ENCODE measurements at regions not wholly inside any gene's neighbourhood (a gene's known extent, or its start where the extent isn't known, plus 50 kb on each side); places are given as distances from the start of the nearest gene placed in this dataset.
"Not testable (repeated sequence)": the region's sequence is repeated elsewhere in the genome, so short reads cannot be mapped to it uniquely, and the experiment has no call there.

DNA sequence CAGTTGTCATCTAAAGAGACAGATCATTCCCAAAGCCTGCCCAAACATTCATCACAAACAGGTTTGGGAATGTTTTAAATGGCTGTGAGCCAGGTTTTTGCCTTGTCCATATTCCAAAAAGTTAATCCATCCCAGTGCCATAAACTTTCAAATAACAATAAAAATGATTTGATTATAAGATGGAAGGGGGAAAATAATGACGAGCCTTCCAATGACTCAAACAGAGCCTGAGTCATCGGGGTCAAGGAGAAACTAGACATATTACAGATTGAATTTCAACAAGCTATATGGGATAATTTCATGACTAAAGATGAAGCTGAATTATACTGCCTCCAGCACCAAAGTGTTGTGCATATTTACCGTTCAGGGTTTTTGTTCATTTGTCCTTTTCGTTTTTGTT is 195.8 kb upstream of the PKN2 start:
- DNase-seq, result no peak

DNA sequence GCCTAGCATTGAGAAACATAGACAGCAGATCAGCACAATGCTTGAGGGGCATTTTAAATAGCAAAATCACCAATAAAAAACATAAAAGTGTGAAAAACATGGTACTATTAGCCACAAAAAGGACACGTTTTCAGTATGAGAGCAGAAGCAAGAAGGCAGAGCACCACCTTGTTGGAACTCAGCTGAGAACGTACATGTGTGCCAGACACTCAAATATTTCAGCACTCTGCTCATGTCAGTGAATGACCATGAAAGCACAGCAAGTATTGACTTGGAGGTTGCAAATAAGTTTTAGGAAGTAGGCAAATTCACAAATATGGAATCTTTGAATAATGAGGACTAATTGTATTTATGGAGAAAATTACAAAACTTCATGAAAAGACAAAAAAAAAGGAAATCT is 193.4 kb upstream of the PKN2 start:
- DNase-seq, result no peak

DNA sequence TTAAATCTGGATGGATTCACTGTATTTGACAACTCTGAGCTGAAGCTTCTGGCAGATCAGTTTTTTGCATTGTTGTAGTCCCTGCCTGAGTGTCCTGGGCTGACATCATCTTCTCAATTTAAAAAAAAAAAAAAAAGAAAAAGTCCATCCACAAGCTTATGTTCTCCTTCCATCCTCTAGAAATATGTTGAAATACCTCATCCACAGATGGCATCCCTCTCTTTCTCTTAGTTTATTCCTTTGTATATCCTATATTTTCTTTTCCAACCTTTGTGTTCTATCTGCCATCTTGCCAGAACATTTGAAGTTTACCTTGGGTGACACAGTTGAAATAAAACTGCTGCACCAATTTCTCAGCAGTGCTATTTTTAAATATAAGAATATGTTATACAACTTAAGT is 184.4 kb upstream of the PKN2 start:
- DNase-seq, result no peak

DNA sequence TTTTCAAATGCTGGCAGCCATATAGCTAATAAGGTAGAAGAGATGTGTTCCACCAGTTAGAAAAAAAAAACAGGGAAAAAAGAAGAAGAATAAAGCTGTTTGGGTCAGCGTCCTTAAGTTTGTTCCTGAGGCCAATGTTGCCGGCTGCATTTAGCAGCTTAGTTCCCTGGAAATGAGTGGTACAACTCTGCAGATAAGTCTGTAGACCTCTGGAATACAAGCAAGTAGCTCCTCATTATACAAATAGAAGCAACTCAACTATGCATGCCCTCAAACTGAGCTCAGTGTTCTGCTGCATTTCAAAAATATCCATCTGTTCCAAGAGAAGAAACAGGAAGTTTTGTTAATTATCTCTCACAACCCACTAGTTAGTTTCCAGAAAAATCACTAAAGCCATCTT is 181.2 kb upstream of the PKN2 start:
- DNase-seq, result no peak

DNA sequence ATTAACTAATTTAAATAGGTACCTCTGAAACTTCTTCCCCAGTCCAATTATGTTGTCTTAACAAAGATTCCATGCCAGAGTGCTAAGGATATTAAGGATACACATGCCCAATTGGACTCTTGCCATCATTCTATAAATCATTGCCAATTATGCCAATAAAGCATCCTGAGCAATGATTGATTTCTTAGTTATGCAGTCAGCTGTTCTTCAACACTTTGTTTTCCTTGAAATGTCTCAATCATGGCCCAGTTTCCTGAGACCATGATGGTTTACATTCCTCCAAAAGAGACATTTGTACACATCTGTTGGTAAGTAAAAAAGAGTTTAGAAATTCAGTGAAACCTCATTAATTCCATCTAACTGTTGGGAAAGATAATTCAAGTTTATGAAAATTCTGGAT is 180.4 kb upstream of the PKN2 start:
- no peak for DNase-seq

DNA sequence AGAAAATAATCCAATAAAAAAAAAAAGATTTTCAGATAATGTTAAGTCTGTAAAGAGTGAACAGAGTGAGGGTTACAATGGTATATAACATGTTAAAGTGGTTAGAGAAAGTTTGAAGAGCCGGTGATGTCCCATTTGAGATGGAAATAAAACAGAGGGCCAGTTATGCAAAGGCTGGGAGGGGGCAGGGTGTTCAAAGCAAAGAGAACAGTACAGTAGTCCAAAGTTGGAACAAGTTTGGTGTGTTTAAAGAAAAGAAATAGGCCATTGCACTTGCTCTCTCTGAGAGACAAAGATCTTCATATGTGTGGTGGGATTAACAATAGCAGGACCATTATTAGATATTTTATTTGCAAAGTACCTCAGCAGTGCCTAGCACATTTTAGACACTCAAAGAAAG is 179.5 kb upstream of the PKN2 start:
- DNase-seq, result no peak

DNA sequence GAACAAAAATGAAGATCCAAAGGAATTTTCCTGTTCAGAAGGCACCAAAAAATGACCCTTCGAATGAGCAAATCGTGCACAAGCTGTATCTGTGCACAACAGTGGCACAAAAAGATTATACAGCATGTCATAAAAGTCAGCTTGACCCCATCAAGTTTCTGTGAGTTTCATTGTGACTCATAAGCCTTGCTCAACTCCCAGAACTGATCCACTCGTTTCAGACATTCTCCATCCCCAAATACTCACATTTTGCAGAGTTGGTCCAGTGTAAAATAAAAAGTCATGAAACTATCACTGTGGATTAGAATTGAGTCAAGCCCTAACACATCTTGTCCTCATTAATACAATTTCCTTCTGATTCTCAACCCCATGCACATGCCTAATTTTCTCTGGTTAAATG is 174.7 kb upstream of the PKN2 start:
- no peak for DNase-seq

DNA sequence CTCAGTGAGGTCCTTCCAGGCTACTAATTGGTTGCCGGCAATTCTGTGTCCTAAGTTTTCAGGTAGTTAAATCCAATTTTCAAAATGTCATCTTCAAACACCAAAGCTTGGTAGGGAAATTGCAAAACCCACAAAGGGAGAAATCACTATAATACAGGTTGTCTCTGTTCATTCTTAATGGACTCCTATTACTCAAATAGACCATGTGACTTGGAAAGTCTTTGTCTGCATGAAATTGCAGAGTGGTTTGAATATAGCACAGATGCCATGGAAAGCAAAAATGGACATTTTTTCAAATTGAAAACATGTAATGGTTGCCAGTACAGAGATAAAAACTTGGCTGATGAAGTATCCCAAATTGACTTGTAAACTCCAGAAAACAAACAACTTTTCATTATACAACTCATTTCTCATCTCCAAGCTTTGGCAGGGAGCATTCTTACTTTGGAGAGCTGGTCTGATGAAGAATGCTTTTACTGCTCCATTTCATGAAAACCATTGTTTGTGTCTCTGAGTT is 169.5 kb upstream of the PKN2 start:
- no peak for DNase-seq

DNA sequence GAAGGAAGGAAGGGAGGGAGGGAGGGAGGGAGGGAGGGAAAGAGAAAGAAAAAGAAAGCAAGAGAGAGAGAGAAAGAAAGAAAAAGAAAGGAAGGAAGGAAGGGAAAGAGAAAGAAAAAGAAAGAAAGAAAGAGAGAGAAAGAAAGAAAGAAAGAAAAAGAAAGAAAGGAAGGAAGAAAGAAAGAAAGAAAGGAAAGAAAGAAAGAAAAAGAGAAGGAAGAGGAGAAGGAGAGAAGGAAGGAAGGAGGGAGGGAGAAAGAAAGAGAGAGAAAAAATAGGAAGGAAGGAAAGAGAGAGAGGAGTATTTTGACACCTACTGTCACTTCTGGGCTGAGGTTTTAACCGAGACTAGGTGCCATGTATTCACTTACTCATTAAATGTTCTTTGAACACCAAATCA is 166.6 kb upstream of the PKN2 start:
- DNase-seq, result not testable (repeated sequence)

DNA sequence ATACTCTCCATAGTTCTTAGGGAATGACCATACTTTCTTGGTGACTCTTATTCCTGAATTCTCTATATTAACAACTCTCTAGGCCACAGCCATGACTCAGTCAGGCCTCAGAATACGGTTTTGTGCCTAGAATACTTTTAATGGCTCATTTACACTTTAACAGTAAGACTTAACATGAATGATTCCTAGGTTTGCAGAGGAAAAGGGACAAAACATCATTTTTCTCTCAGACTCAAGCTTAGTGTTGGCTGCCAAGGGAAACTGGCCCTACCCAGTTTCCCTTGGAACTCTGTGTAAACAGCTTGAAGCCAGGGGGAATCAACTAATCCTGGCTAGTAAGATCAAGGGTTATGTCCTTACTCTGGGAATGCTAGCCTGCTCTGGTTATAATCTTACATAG is 164.9 kb upstream of the PKN2 start:
- DNase-seq, result no peak

DNA sequence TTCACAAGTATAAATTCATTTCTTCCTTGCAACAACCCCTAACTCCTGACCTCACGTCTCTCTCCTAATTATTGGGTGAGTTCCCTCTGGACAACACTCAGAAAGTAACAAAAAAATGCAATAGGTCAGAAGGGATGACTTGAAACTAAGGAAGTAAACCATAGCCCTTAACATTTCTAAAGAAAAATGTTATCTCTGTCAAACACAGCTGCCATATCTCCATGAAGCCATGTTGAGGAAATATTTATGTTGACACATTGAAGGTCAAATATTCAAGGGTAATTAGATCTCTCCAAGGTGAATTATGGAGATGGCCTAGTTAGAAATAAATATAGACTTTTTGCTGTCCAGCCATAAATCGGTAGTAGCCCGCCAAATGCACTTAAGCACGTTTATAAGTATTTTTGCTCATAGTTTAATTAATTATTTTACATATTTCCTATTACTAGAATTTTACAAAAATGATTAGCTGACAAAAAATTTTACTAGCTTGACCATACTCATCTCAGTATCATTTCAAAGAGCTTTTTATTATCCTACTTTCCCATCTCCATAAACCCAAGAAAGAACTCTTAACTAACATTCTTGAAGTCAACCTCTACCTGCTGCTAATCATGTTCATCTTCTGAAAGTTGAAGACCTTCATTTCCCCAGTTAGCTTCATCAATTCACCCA is 160.1 kb upstream of the PKN2 start:
- DNase-seq, result no peak

DNA sequence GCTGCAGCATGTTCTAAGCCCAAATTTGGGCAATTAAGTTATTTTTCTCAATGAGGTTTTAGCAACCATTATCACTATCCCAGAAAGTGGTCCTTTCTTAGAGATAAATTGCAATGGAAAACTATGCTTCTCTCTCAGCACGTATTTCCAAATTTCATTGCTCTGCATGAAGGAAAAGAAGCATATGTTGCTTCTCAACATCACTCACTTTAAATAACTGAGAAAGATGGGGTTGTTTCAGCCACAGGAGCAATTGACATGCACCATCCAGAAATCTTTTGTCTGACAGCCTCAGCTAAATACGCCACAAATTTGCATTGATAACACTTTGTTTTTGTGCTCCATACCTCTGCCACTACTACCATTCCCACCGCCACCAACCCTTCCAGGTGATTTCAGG is 157.6 kb upstream of the PKN2 start:
- DNase-seq, result no peak

DNA sequence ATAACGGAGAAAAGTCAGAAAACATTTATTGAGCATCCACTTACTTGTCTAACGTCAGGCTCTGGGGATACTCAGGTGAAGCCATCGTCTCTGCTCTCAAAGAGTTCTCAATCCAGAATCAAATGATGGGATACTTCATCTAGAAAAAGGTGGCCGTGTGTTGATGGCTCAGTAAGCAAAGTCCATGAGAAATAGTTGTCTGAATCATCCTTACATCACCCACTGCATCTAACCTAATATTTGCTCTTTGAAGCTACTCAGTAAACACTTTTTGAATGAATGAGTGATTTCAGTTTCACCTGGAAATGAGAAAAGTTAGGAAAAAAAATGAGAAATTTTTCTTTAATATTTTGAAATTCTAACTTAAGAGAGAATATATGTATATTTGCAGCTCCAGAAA is 155.3 kb upstream of the PKN2 start:
- no peak for DNase-seq

DNA sequence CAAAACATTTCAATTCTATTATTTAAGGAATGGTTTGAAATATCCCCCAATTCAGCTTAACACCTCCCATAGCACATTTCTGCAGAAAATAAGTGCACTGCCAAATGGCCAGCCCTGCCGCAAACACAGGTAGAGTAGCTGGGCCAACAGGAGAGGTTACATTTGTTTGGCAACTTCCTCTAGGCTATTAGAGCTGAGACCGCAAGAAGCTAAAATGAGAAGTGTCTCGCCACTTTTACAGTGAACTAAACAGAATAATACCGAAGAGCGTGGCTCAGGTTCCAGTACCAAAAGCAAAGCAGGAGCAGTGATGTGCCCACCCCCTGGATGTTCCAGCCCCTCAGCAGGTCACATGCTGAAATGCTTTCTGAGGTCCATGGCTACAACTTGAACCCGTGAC is 154.5 kb upstream of the PKN2 start:
- no peak for DNase-seq

DNA sequence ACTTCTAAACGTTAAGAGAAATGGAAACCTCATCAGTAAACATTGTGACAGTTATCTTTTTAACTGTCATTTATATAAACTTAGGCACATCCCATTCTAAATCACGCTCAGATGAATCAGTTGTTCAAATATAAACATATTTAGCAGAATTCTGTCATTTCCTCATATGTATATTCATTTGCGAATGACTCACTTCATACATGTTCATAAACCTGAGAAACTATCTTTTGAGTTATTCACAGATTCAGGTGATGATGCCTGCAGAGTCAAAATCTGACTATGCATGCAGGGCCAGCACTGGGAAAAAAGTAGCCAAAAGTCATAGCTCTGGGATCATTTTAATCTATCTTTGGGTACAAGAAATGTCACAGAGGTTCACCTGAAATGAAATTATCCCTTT is 153.8 kb upstream of the PKN2 start:
- no peak for DNase-seq

DNA sequence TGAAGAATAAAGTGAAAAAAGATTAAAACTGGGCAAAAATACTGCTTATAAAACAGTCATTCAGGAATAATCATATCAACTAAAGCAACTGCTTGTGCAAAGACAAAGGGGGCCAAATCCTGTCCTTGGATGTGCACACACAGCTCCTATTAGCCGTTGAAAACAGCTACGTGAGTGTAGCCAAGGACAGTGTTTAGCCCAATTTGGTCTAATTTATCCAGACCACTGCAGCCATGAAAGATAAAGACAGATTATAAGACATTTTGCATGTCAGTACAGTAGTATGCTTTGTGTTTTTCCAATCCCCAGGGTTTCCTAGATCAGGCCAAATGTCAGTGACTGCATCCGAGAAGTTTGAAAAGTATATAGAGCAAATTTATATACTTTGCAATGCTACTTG is 146.3 kb upstream of the PKN2 start:
- DNase-seq, result no peak

DNA sequence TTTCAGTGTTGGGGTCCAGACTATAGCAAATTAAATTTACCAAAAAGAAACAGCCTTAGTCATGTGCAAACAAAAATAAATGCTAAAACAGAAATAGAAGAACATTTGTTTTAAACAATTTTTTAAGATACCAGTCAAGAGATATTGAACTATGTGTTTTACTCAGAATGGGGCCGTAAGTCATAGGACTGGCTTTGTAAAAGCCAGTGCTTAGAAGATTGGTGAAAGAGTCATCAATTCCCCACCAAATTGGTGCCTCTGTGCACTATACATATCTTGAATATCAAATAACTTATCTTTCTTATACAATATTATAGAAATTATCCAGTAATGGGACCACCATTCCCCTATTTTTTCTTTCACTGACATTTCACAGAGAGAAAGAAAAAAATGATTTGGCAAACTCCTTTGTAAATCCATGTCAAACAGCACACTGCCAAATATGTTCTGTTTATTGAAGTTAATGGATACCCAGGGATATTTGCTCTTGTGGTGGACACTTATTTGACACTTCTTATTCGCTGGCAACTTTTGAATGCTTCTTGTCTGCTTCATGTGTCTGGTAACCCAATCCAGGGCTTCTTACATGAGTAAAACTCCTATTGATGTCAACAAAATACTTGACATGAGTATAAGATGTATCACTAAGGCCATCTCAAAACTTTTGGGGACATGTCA is 145.7 kb upstream of the PKN2 start:
- DNase-seq, result no peak

DNA sequence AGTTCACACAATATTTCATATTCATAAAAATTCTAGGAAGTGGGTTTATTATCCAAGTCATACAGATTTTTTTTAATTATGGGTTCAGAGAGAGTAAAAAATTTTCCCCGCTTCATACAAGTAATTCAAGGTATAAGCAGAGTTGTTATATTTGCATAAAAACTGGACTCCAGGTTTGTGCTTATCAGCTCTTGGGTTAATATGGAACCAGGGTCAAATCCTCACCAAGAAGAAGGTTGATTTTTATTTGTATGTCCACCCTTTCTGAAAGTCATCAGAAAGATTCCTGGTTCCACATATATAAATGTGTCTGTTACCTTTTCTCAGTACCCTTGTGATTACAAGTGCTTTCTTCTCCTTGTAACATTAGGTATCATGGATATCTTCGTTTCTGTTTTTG is 143.8 kb upstream of the PKN2 start:
- DNase-seq, result no peak

DNA sequence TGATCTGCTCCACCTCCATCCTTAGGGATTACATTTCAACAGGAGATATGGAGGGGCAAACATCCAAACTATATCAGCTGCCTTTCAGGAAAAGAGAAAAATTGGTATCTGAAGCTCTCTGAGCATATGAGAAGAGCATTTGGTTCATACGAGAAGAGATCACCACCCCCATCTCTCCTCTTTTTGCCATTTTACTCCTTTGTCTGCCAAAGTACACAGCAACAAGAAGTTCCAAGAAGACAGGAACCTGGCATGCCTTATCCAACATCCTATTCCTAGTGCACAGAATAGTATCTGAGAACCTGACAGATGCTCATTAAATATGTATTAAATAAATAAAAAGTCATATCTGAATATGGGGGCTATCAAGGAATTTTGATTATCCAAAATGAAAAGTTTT is 142.5 kb upstream of the PKN2 start:
- DNase-seq, result no peak

DNA sequence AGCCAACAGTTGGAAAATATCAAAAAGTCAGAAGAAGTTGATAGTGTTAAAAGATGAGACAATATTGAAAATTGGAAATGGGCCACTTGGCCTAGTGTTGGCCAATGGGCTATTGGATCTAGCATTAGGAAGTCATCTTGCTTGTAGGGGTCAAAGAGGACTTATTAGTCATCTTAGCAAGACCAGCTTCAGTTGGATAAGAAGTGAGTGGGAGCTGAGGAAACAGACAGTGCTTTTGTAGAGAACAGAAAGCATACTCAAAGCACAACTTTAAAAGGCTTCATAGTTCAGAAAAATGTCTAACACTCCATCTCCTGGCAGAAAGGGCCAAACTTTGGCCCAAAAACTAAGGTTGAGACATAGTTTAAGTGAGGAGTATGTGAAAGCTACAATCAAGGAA is 139.9 kb upstream of the PKN2 start:
- DNase-seq, result no peak

DNA sequence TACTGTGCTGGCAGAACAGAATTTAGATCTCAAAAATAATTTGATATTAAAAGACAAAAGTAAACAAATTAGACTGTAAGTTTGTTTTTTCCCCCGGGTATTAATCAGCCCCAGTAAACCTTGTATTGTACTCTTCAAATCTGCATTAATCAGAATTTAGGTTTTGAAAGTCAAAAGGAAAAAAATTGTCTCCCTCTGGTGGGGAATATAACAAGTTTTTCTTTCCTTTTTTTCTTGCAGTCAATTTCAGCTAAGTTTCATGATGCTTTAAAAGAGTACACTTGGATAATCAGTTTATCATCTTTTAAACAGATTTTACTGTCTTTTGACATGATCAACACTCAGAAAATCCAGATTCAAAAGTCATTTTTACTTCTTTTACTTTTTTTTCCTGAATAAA is 134.5 kb upstream of the PKN2 start:
- no peak for DNase-seq

DNA sequence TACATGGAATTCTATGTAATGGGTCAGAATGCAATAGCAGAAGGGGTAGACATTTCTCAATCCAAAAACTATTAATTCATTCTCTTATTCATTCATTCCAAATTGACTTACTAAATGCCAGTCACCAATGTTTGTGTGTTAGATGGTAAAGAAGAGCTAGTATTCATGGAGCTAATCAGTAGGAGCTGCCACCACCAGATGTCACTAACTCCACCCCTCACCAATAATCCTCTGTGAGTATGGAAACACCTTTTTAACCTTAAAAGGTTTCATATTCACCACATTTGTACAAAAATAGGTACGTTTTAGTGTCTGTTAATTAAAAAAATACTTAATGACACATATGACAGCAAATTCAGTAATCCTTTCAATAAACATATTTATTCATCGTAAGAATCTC is 131.8 kb upstream of the PKN2 start:
- DNase-seq, result no peak

DNA sequence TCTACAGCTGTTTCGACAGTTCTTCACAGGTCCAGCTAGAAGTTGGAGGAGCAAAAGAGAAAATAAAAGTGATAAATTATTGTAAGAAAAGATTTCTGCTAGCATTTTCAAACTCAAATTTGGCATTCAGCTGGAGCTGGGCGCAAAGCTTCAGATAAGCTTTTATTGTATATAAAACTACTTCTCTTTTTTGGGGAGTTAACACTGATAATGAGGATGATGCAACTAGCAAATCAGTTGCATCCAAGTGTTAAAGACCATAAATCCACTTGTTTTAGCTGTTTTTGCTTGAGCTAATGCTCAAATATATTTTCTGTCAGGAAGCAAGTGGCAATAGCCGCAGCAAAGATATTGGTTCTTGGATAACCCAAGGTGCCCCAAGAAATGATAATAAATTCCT is 127.1 kb upstream of the PKN2 start:
- DNase-seq, result no peak

DNA sequence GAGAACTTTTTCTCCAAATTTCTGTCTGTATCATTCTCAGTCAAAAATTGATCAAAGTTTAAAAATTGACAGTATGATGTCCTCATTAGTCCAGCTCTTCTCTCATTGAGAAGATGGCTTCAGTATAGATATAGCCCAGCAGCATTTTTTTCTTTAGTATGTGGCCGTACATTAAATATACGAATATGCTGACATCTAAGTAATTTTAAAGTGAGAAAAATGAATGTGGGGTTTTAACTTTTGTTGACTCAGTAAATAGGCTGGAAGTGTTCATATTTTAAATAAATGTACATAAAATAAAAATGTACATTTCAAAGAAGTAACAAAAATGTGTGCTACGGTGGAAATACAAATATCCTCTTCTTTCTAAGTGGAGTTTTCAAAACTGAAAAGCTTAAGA is 123.5 kb upstream of the PKN2 start:
- DNase-seq, result no peak

DNA sequence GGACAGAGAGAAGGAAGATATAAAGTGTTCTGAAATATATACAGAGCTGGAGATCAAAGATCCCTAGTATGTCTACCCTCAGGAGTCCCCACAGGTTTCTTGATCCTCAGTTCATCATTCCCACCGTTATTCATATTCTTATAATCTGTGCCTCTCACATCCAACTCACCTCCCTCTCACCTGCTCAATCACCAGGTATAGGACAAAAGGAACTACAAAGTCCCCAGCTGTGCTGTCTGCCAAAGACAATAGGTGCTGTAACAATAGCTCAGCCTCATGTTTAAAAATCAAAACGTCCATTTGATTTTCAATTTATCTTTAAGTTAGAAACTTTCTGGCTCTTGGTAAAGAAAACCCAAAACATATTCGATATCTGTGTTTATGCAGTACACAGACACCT is 121.1 kb upstream of the PKN2 start:
- DNase-seq, result no peak
